ENCODE measurements at regions not wholly inside any gene's neighbourhood (a gene's known extent, or its start where the extent isn't known, plus 50 kb on each side); places are given as distances from the start of the nearest gene placed in this dataset.
"Not testable (repeated sequence)": the region's sequence is repeated elsewhere in the genome, so short reads cannot be mapped to it uniquely, and the experiment has no call there.

DNA sequence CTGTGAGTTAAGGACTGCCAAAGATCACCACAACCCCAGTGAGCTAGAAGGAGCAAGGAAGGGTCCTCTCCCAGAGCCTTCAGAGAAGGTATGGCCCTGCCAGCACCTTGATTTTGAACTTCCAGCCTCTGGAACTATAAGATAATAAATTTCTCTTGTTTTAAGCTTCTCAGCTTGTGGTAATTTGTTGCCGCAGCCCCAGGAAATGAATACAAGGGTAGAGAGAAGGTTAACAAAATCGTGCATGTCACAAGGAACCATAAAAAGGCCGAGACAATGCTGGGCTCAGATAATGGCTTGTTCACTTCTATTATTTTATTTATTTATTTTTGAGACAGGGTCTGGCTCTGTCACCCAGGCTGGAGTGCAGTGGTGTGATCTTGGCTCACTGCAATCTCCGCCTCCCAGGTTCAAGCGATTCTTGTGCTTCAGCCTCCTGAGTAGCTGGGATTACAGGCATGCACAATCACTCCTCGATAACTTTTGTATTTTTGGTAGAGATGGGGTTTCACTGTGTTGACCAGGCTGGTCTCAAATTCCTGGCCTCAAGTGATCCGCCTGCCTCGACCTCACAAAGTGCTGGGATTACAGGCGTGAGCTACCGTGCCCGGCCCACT is 71.5 kb downstream of the WSB1 start:
- H3K4me3 ChIP-seq (replicated peaks; ENCODE audit: low read depth, low read length); H3K36me3 ChIP-seq (ENCODE audit: control insufficient read depth, insufficient read depth, low read length); H3K27me3 ChIP-seq (replicated peaks; ENCODE audit: control insufficient read depth, insufficient read depth, low read length); DNase-seq (ENCODE audit: extremely low read depth, insufficient read length): not testable (repeated sequence)

DNA sequence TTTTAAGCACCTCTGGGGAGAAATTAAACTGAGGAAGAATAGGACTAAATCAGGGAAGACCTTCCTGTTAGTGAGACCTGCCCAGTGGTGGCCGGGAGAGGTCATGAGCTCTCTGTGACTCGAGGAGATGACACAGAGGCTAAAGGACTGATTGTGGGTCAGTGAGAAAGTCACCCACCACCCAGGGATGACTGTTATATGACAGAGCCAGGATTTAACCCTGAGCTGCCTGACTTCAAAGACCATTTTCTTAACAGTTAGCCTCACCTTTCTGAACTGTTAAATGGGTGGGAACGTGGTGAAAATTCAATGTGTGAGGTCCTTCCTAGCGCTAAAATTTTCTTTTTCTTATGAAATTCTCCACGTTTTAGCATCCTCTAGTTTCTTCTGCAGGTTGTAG is 72.5 kb downstream of the WSB1 start:
- H3K27me3 ChIP-seq (replicated peaks; ENCODE audit: control insufficient read depth, insufficient read depth, low read length) = no peaks in the 10 kb centered on the region; the same call in 1 of the 2 replicates
- no peak overlapping the region for H3K4me3 ChIP-seq (replicated peaks; ENCODE audit: low read depth, low read length)
- H3K36me3 ChIP-seq (ENCODE audit: control insufficient read depth, insufficient read depth, low read length) = no peaks in the 10 kb centered on the region
- DNase-seq (ENCODE audit: extremely low read depth, insufficient read length) = no peak
- no peak for TF ChIP-seq CTCF (IDR thresholded peaks at IDR 0.05; ENCODE audit: insufficient read depth, low read length, poor library complexity, severe bottlenecking)

- Histone ChIP-seq H3K27me3 (replicated peaks; ENCODE audit: control insufficient read depth, insufficient read depth, low read length) (no peaks in the 10 kb centered on the region; the same call in 1 of the 2 replicates), H3K36me3 (ENCODE audit: control insufficient read depth, insufficient read depth, low read length) (no peaks in the 10 kb centered on the region), H3K4me3 (replicated peaks; ENCODE audit: low read depth, low read length) (no peak overlapping the region)
- DNase-seq (ENCODE audit: extremely low read depth, insufficient read length) = no peak
- no peak for TF ChIP-seq CTCF (IDR thresholded peaks at IDR 0.05; ENCODE audit: insufficient read depth, low read length, poor library complexity, severe bottlenecking)
Observed at GRCh38 chr17:27367121-27367981, 73.4 kb downstream of the WSB1 start.

GRCh38 chr17:27368151-27368795 is 74.4 kb downstream of the WSB1 start:
- TF ChIP-seq CTCF (IDR thresholded peaks at IDR 0.05; ENCODE audit: insufficient read depth, low read length, poor library complexity, severe bottlenecking) = no peak
- no peak overlapping the region for H3K4me3 ChIP-seq (replicated peaks; ENCODE audit: low read depth, low read length)
- no peaks in the 10 kb centered on the region; the same call in 1 of the 2 replicates for H3K27me3 ChIP-seq (replicated peaks; ENCODE audit: control insufficient read depth, insufficient read depth, low read length)
- DNase-seq (ENCODE audit: extremely low read depth, insufficient read length) = no peak
- no peaks in the 10 kb centered on the region for H3K36me3 ChIP-seq (ENCODE audit: control insufficient read depth, insufficient read depth, low read length)

GRCh38 chr17:27368980-27369379 is 75.1 kb downstream of the WSB1 start:
- Histone ChIP-seq H3K36me3 (ENCODE audit: control insufficient read depth, insufficient read depth, low read length) (no peaks in the 10 kb centered on the region), H3K4me3 (replicated peaks; ENCODE audit: low read depth, low read length) (no peak overlapping the region), H3K27me3 (replicated peaks; ENCODE audit: control insufficient read depth, insufficient read depth, low read length) (no peaks in the 10 kb centered on the region; the same call in 1 of the 2 replicates)
- DNase-seq (ENCODE audit: extremely low read depth, insufficient read length) = no peak
- no peak for TF ChIP-seq CTCF (IDR thresholded peaks at IDR 0.05; ENCODE audit: insufficient read depth, low read length, poor library complexity, severe bottlenecking)

DNA sequence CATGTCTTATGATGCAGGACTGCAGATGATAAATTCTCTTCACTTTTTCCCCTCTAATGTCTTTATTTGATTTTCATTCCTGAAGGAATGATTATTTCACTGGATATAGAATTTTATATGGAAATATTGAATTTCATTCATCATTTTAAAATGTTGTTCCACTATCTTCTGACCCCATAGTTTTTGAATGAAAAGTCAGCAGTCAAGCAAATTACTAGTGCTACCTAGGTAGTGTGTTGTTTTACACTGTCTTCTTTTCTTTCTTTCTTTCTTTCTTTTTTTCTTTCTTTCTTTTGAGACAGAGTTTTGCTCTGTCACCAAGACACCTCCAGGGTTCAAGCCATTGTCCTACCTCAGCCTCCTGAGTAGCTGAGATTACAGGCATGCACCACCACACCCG is 76.9 kb downstream of the WSB1 start:
- no peaks in the 10 kb centered on the region; the same call in 1 of the 2 replicates for H3K27me3 ChIP-seq (replicated peaks; ENCODE audit: control insufficient read depth, insufficient read depth, low read length)
- no peak overlapping the region for H3K4me3 ChIP-seq (replicated peaks; ENCODE audit: low read depth, low read length)
- no peak for DNase-seq (ENCODE audit: extremely low read depth, insufficient read length)
- TF ChIP-seq CTCF (IDR thresholded peaks at IDR 0.05; ENCODE audit: insufficient read depth, low read length, poor library complexity, severe bottlenecking) = no peak
- H3K36me3 ChIP-seq (ENCODE audit: control insufficient read depth, insufficient read depth, low read length) = no peaks in the 10 kb centered on the region

- DNase-seq (ENCODE audit: extremely low read depth, insufficient read length); H3K27me3 ChIP-seq (replicated peaks; ENCODE audit: control insufficient read depth, insufficient read depth, low read length); H3K36me3 ChIP-seq (ENCODE audit: control insufficient read depth, insufficient read depth, low read length); H3K4me3 ChIP-seq (replicated peaks; ENCODE audit: low read depth, low read length): not testable (repeated sequence)
Observed at GRCh38 chr17:27373695-27374094, 79.8 kb downstream of the WSB1 start.

Measured in GM06990 (cell line).